ENCODE measurements at regions not wholly inside any gene's neighbourhood (a gene's known extent, or its start where the extent isn't known, plus 50 kb on each side); places are given as distances from the start of the nearest gene placed in this dataset.

DNA sequence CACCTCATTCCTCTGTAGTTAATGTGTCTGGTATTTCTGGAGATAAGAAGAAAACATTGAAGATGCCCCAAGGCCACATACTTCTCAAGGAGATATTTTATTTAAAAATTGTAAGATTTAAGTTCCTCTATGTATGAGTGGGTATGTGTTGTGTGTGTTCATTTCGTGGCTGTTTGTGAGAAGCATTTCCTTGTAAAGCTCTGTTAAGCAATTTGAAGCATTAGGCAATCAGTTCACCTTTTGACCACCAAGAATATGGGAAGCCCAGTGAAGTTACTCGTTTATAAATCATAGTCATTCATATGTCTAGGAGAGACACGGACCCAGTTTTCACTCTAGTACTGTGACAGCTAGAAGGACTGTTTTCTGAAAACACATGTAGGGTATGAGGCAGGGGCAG is 717.6 kb upstream of the MAP3K7 start:
- 0% methylated on average over 3 of the region's 3 CpGs for WGBS (ENCODE audit: missing lambda C conversion rate)
- H3K9me3 ChIP-seq = no peaks in the 10 kb centered on the region
- POLR2A ChIA-PET = no interaction called here
- DNase-seq (ENCODE audit: low read depth in 1 of 2, low spot score in 1 of 2) (no peak), ATAC-seq (no peak), FAIRE-seq (no peak)
- CTCF ChIA-PET = no interaction called here
- no peaks in the 10 kb centered on the region for H3K4me1 ChIP-seq
- H3K4me3 ChIP-seq = no peak overlapping the region
- no peak overlapping the region for H3K27ac ChIP-seq
- H3K4me2 ChIP-seq = no peak overlapping the region
- TF ChIP-seq, protein P1, sequence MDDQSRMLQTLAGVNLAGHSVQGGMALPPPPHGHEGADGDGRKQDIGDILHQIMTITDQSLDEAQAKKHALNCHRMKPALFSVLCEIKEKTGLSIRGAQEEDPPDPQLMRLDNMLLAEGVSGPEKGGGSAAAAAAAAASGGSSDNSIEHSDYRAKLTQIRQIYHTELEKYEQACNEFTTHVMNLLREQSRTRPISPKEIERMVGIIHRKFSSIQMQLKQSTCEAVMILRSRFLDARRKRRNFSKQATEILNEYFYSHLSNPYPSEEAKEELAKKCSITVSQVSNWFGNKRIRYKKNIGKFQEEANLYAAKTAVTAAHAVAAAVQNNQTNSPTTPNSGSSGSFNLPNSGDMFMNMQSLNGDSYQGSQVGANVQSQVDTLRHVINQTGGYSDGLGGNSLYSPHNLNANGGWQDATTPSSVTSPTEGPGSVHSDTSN (IDR thresholded peaks at IDR 0.05) = no peak
- TF ChIP-seq, protein P2, sequence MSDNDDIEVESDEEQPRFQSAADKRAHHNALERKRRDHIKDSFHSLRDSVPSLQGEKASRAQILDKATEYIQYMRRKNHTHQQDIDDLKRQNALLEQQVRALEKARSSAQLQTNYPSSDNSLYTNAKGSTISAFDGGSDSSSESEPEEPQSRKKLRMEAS (IDR thresholded peaks at IDR 0.05) = no peak
- TF ChIP-seq KDM1A (IDR thresholded peaks at IDR 0.05; ENCODE audit: low read depth) = no peak
- no peak for TF ChIP-seq TFCP2L1 (CRISPR knock-in tag; IDR thresholded peaks at IDR 0.05)
- TF ChIP-seq HOXB5 (CRISPR knock-in tag; IDR thresholded peaks at IDR 0.05) = no peak

DNA sequence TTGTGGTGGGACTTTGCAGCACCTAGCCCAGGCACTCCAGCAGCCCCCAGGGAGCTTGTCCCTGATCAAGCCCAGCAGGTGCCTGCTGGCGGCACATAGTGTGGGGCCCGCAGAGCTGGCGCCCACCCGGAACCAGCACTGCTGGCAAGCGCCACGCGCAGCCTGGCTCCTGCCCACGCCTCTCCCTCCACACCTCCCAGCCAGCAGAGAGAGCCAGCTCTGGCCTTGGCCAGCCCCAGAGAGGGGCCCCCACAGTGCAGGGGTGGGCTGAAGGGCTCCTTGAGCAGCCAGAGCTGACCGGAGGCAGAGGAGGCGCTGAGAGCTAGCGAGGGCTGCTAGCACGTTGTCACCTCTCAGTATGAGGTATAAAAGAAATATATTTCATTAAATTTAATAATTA is 716.5 kb upstream of the MAP3K7 start:
- ATAC-seq (no peak), DNase-seq (ENCODE audit: low read depth in 1 of 2, low spot score in 1 of 2) (no peak), FAIRE-seq (no peak)
- Histone ChIP-seq H3K27ac (no peak overlapping the region), H3K4me3 (no peak overlapping the region), H3K9me3 (no peaks in the 10 kb centered on the region), H3K4me2 (no peak overlapping the region), H3K4me1 (no peaks in the 10 kb centered on the region)
- 15% methylated on average over 4 of the region's 12 CpGs for WGBS (ENCODE audit: missing lambda C conversion rate)
- no peak for TF ChIP-seq RCOR1 (IDR thresholded peaks at IDR 0.05; ENCODE audit: low read depth, low read length)
- TF ChIP-seq CEBPB (IDR thresholded peaks at IDR 0.05) = no peak
- TF ChIP-seq NPAS2 (CRISPR knock-in tag; IDR thresholded peaks at IDR 0.05; ENCODE audit: borderline replicate concordance) = no peak
- TF ChIP-seq CBX2 (IDR thresholded peaks at IDR 0.05; ENCODE audit: borderline replicate concordance, low read depth) = no peak
- TF ChIP-seq RNF2 (IDR thresholded peaks at IDR 0.05; ENCODE audit: borderline replicate concordance, low read depth) = no peak
- no peak for TF ChIP-seq EHF (CRISPR knock-in tag; IDR thresholded peaks at IDR 0.05)
- TF ChIP-seq, protein P3, sequence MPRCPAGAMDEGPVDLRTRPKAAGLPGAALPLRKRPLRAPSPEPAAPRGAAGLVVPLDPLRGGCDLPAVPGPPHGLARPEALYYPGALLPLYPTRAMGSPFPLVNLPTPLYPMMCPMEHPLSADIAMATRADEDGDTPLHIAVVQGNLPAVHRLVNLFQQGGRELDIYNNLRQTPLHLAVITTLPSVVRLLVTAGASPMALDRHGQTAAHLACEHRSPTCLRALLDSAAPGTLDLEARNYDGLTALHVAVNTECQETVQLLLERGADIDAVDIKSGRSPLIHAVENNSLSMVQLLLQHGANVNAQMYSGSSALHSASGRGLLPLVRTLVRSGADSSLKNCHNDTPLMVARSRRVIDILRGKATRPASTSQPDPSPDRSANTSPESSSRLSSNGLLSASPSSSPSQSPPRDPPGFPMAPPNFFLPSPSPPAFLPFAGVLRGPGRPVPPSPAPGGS (IDR thresholded peaks at IDR 0.05) = no peak
- no peak for TF ChIP-seq TFCP2L1 (CRISPR knock-in tag; IDR thresholded peaks at IDR 0.05)
- TF ChIP-seq, protein P4, sequence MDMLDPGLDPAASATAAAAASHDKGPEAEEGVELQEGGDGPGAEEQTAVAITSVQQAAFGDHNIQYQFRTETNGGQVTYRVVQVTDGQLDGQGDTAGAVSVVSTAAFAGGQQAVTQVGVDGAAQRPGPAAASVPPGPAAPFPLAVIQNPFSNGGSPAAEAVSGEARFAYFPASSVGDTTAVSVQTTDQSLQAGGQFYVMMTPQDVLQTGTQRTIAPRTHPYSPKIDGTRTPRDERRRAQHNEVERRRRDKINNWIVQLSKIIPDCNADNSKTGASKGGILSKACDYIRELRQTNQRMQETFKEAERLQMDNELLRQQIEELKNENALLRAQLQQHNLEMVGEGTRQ (IDR thresholded peaks at IDR 0.05) = no peak
- TF ChIP-seq HEYL (CRISPR knock-in tag; IDR thresholded peaks at IDR 0.05) = no peak
- TF ChIP-seq ZFP36 (IDR thresholded peaks at IDR 0.05; ENCODE audit: borderline replicate concordance, partially characterized antibody) = no peak
- no peak for TF ChIP-seq EP300 (IDR thresholded peaks at IDR 0.05)
- TF ChIP-seq CHD4 (IDR thresholded peaks at IDR 0.05; ENCODE audit: borderline replicate concordance) = no peak
- TF ChIP-seq, protein P2 (IDR thresholded peaks at IDR 0.05) = no peak
- POLR2A ChIA-PET = no interaction called here
- CTCF ChIA-PET = no interaction called here

DNA sequence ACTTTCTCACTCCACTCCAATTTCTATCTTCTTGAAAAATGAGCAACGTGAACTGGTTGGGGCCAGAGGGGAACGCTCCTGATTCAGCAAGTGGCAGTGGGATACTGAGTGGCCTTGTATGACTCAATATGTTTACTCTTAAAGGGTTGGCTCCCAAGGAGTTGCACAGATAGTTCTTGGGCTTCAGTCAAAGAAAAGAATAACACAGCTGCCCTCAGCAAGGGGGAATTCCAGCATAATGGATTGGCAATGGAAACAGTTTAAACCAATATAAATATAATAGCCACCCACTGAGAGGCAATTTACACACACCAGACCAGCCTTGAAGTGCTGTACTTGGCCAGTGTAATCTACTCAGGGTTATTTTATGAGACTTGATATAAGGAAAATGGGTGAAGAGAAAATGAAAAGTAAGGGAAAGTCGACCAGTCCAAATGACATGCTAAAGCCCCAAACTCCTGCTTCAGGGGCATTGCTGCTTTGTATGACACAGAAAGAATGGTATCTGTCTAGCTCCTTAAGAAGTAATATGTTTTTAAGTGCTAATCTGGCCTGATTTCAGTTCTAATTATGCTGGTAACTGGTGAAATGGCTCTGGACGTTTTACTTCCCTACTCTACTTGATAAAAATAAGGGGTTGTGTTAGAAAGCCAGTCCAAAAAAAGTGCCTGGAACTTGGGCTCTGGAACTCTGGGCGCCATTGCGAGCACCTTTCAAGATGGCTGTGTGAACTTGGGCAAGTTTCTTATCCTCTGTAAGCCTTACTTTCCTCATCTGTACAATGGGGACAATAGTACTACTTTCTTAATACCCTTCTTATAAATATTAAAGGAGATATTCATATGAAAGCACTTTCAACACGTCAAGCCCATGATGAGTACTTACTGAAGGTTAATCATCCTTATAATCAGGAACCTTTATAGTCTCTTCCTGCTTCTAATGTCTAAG is 712.9 kb upstream of the MAP3K7 start:
- Histone ChIP-seq H3K27ac (no peak overlapping the region), H3K9me3 (no peaks in the 10 kb centered on the region), H3K4me3 (no peak overlapping the region), H3K4me2 (no peak overlapping the region), H3K4me1 (no peaks in the 10 kb centered on the region)
- FAIRE-seq = no peak
- no peak for DNase-seq (ENCODE audit: low read depth in 1 of 2, low spot score in 1 of 2)
- ChIA-PET CTCF (no interaction called here), POLR2A (no interaction called here)
- ATAC-seq = no peak
- 10% methylated on average over 7 of the region's 7 CpGs for WGBS (ENCODE audit: missing lambda C conversion rate)
- no peak for TF ChIP-seq HOXB5 (CRISPR knock-in tag; IDR thresholded peaks at IDR 0.05)
- TF ChIP-seq CBX8 (IDR thresholded peaks at IDR 0.05) = no peak
- no peak for TF ChIP-seq PHF8 (IDR thresholded peaks at IDR 0.05; ENCODE audit: borderline replicate concordance, low read depth)
- TF ChIP-seq SREBF2 (IDR thresholded peaks at IDR 0.05) = no peak
- no peak for TF ChIP-seq RAD21 (conservative IDR thresholded peaks at IDR 0.05 in 1 of 2, IDR thresholded peaks at IDR 0.05 in 1 of 2)
- no peak for TF ChIP-seq ZFP36 (IDR thresholded peaks at IDR 0.05; ENCODE audit: borderline replicate concordance, partially characterized antibody)
- no peak for TF ChIP-seq KDM1A (IDR thresholded peaks at IDR 0.05; ENCODE audit: low read depth)
- TF ChIP-seq TFCP2L1 (CRISPR knock-in tag; IDR thresholded peaks at IDR 0.05) = no peak
- TF ChIP-seq HEYL (CRISPR knock-in tag; IDR thresholded peaks at IDR 0.05) = no peak
- TF ChIP-seq CHD4 (IDR thresholded peaks at IDR 0.05; ENCODE audit: borderline replicate concordance) = no peak
- TF ChIP-seq BHLHE40 (IDR thresholded peaks at IDR 0.05; ENCODE audit: low read depth, low read length) = no peak
- no peak for TF ChIP-seq HOXA7 (CRISPR knock-in tag; IDR thresholded peaks at IDR 0.05)
- TF ChIP-seq POLR2AphosphoS2 (conservative IDR thresholded peaks at IDR 0.05; ENCODE audit: low read length) = no peak
- TF ChIP-seq, protein P5, sequence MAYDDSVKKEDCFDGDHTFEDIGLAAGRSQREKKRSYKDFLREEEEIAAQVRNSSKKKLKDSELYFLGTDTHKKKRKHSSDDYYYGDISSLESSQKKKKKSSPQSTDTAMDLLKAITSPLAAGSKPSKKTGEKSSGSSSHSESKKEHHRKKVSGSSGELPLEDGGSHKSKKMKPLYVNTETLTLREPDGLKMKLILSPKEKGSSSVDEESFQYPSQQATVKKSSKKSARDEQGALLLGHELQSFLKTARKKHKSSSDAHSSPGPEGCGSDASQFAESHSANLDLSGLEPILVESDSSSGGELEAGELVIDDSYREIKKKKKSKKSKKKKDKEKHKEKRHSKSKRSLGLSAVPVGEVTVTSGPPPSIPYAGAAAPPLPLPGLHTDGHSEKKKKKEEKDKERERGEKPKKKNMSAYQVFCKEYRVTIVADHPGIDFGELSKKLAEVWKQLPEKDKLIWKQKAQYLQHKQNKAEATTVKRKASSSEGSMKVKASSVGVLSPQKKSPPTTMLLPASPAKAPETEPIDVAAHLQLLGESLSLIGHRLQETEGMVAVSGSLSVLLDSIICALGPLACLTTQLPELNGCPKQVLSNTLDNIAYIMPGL (CRISPR knock-in tag; IDR thresholded peaks at IDR 0.05; ENCODE audit: borderline replicate concordance) = no peak
- TF ChIP-seq, protein P6, sequence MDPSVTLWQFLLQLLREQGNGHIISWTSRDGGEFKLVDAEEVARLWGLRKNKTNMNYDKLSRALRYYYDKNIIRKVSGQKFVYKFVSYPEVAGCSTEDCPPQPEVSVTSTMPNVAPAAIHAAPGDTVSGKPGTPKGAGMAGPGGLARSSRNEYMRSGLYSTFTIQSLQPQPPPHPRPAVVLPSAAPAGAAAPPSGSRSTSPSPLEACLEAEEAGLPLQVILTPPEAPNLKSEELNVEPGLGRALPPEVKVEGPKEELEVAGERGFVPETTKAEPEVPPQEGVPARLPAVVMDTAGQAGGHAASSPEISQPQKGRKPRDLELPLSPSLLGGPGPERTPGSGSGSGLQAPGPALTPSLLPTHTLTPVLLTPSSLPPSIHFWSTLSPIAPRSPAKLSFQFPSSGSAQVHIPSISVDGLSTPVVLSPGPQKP (IDR thresholded peaks at IDR 0.05; ENCODE audit: low read depth, low read length) = no peak
